ENCODE measurements at regions not wholly inside any gene's neighbourhood (a gene's known extent, or its start where the extent isn't known, plus 50 kb on each side); places are given as distances from the start of the nearest gene placed in this dataset.
"Not testable (repeated sequence)": the region's sequence is repeated elsewhere in the genome, so short reads cannot be mapped to it uniquely, and the experiment has no call there.

GRCh38 chr16:31674686-31675085 lies 147.0 kb downstream of the AHSP start:
- TF ChIP-seq, protein P1, sequence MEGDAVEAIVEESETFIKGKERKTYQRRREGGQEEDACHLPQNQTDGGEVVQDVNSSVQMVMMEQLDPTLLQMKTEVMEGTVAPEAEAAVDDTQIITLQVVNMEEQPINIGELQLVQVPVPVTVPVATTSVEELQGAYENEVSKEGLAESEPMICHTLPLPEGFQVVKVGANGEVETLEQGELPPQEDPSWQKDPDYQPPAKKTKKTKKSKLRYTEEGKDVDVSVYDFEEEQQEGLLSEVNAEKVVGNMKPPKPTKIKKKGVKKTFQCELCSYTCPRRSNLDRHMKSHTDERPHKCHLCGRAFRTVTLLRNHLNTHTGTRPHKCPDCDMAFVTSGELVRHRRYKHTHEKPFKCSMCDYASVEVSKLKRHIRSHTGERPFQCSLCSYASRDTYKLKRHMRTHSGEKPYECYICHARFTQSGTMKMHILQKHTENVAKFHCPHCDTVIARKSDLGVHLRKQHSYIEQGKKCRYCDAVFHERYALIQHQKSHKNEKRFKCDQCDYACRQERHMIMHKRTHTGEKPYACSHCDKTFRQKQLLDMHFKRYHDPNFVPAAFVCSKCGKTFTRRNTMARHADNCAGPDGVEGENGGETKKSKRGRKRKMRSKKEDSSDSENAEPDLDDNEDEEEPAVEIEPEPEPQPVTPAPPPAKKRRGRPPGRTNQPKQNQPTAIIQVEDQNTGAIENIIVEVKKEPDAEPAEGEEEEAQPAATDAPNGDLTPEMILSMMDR (IDR thresholded peaks at IDR 0.05; ENCODE audit: insufficient read depth in 1 of 2, low read depth in 1 of 2, low read length in 1 of 2, severe bottlenecking in 1 of 2, unreplicated experiment in 1 of 2), result no peak
- ChIA-PET POLR2A (no interaction called here), CTCF (no interaction called here)
- peaks cover 6% of the 10 kb centered on the region for H3K27me3 Mint-ChIP-seq (ENCODE audit: insufficient read depth, unreplicated experiment)
- H3K36me3 Mint-ChIP-seq (ENCODE audit: insufficient read depth, unreplicated experiment), result no peaks in the 10 kb centered on the region
- Histone ChIP-seq H3K27me3 (replicated peaks; ENCODE audit: control insufficient read depth, insufficient read depth, low read length) (no peaks in the 10 kb centered on the region), H3K36me3 (ENCODE audit: control insufficient read depth, insufficient read depth, low read length) (no peaks in the 10 kb centered on the region), H3K9me3 (no peaks in the 10 kb centered on the region), H3K4me1 (no peaks in the 10 kb centered on the region), H3K4me3 (ENCODE audit: low read depth, low read length) (no peak overlapping the region)
- no peaks in the 10 kb centered on the region for H3K9me3 Mint-ChIP-seq (ENCODE audit: unreplicated experiment)
- no peak for DNase-seq
- no peak overlapping the region for H3K4me3 Mint-ChIP-seq (ENCODE audit: unreplicated experiment)
- no TSS peak for BruUV-seq (replicated peaks)
- intact Hi-C loops (cut with micrococcal nuclease; ENCODE audit: unreplicated experiment), result no loop called here
- no peaks in the 10 kb centered on the region for H3K4me1 Mint-ChIP-seq (ENCODE audit: low read depth, unreplicated experiment)
- H3K27ac Mint-ChIP-seq (ENCODE audit: unreplicated experiment), result no peak overlapping the region

DNA sequence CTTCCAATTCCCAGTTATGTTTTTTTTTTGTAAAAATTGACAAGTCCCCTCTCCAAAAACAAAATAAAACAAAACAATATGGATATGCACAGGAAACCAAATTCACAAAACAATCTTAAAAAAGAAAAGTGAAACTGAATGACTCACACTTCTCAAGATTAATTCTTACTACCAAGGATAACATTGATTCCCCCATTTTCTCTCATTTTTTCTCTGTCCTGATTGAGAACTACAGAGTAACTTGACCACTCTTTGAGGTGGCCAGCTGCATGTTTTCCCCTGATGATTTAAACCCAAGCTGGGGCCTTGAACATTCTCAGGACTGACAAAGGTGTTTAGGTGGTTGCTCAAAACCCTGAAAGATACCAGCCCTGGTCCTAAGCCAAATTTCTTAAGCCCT lies 149.0 kb downstream of the AHSP start:
- no TSS peak for BruUV-seq (replicated peaks)
- Mint-ChIP-seq H3K9me3 (ENCODE audit: unreplicated experiment) (no peaks in the 10 kb centered on the region), H3K4me1 (ENCODE audit: low read depth, unreplicated experiment) (no peaks in the 10 kb centered on the region), H3K27me3 (ENCODE audit: insufficient read depth, unreplicated experiment) (peaks cover 9% of the 10 kb centered on the region), H3K27ac (ENCODE audit: unreplicated experiment) (no peak overlapping the region), H3K4me3 (ENCODE audit: unreplicated experiment) (no peak overlapping the region), H3K36me3 (ENCODE audit: insufficient read depth, unreplicated experiment) (no peaks in the 10 kb centered on the region)
- Histone ChIP-seq H3K4me3 (ENCODE audit: low read depth, low read length) (no peak overlapping the region), H3K36me3 (ENCODE audit: control insufficient read depth, insufficient read depth, low read length) (no peaks in the 10 kb centered on the region), H3K27me3 (replicated peaks; ENCODE audit: control insufficient read depth, insufficient read depth, low read length) (no peaks in the 10 kb centered on the region), H3K4me1 (no peaks in the 10 kb centered on the region), H3K9me3 (no peaks in the 10 kb centered on the region)
- intact Hi-C loops (cut with micrococcal nuclease; ENCODE audit: unreplicated experiment), result no loop called here
- ChIA-PET POLR2A (no interaction called here), CTCF (no interaction called here)
- TF ChIP-seq, protein P1 (IDR thresholded peaks at IDR 0.05; ENCODE audit: insufficient read depth in 1 of 2, low read depth in 1 of 2, low read length in 1 of 2, severe bottlenecking in 1 of 2, unreplicated experiment in 1 of 2), result no peak
- no peak for DNase-seq

DNA sequence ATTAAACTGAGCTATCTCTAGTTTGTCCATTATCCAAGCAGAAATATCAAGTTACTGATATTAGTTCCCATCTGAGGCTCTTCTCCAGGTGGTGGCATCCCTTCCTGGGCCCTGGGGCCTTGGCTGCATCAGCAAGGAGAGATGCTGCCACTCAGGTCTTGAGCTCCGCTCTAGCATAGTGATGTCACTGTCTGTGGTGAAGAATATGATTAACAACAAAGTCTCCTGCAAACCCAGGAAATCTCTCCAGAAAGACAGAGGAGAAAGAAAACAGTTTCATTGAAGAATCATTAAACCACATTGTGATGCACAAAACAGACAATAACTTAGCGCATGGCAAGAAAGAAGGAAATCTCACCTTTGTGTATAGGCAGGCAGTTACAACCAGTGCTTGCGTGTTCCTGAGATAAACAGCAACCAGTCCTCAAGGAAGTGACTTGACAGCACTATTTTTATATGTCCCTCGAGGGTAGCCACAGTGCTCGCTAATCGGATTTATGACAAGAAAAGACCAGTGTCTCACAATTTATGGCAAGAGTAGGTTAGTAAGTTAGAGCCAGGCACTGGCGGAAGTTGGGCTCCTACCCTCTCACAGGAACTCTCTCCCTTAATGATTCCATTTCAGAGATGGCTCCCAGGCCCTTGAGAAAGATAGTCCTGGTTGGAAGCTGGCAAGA lies 151.1 kb downstream of the AHSP start:
- no peak overlapping the region for H3K4me3 Mint-ChIP-seq (ENCODE audit: unreplicated experiment)
- CTCF ChIA-PET, result no interaction called here
- intact Hi-C loops (cut with micrococcal nuclease; ENCODE audit: unreplicated experiment), result no loop called here

DNA sequence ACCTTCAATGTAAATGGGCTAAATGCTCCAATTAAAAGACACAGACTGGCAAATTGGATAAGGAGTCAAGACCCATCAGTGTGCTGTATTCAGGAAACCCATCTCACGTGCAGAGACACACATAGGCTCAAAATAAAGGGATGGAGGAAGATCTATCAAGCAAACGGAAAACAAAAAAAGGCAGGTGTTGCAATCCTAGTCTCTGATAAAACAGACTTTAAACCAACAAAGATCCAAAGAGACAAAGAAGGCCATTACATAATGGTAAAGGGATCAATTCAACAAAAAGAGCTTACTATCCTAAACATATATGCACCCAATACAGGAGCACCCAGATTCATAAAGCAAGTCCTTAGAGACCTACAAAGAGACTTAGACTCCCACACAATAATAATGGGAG lies 161.6 kb downstream of the AHSP start:
- H3K36me3 ChIP-seq (ENCODE audit: control insufficient read depth, insufficient read depth, low read length); H3K4me1 Mint-ChIP-seq (ENCODE audit: low read depth, unreplicated experiment); H3K9me3 Mint-ChIP-seq (ENCODE audit: unreplicated experiment); H3K4me3 Mint-ChIP-seq (ENCODE audit: unreplicated experiment); H3K9me3 ChIP-seq; H3K4me3 ChIP-seq (ENCODE audit: low read depth, low read length); H3K36me3 Mint-ChIP-seq (ENCODE audit: insufficient read depth, unreplicated experiment); DNase-seq; H3K4me1 ChIP-seq; CTCF ChIA-PET; H3K27ac Mint-ChIP-seq (ENCODE audit: unreplicated experiment); BruUV-seq (replicated peaks); POLR2A ChIA-PET; H3K27me3 ChIP-seq (replicated peaks; ENCODE audit: control insufficient read depth, insufficient read depth, low read length); intact Hi-C loops (cut with micrococcal nuclease; ENCODE audit: unreplicated experiment); H3K27me3 Mint-ChIP-seq (ENCODE audit: insufficient read depth, unreplicated experiment): not testable (repeated sequence)

More for the DNA sequence above, 151.1 kb downstream of the AHSP start:
- no TSS peak for BruUV-seq (replicated peaks)
- TF ChIP-seq, protein P1 (IDR thresholded peaks at IDR 0.05; ENCODE audit: insufficient read depth in 1 of 2, low read depth in 1 of 2, low read length in 1 of 2, severe bottlenecking in 1 of 2, unreplicated experiment in 1 of 2), result no peak
- Mint-ChIP-seq H3K9me3 (ENCODE audit: unreplicated experiment) (no peaks in the 10 kb centered on the region), H3K27ac (ENCODE audit: unreplicated experiment) (no peak overlapping the region), H3K27me3 (ENCODE audit: insufficient read depth, unreplicated experiment) (peaks cover 7% of the 10 kb centered on the region), H3K36me3 (ENCODE audit: insufficient read depth, unreplicated experiment) (no peaks in the 10 kb centered on the region), H3K4me1 (ENCODE audit: low read depth, unreplicated experiment) (no peaks in the 10 kb centered on the region)
- no peaks in the 10 kb centered on the region for H3K9me3 ChIP-seq
- H3K4me1 ChIP-seq, result no peaks in the 10 kb centered on the region
- no peaks in the 10 kb centered on the region for H3K27me3 ChIP-seq (replicated peaks; ENCODE audit: control insufficient read depth, insufficient read depth, low read length)
- no peak for DNase-seq
- H3K36me3 ChIP-seq (ENCODE audit: control insufficient read depth, insufficient read depth, low read length), result no peaks in the 10 kb centered on the region
- POLR2A ChIA-PET, result no interaction called here
- H3K4me3 ChIP-seq (ENCODE audit: low read depth, low read length), result no peak overlapping the region

DNA sequence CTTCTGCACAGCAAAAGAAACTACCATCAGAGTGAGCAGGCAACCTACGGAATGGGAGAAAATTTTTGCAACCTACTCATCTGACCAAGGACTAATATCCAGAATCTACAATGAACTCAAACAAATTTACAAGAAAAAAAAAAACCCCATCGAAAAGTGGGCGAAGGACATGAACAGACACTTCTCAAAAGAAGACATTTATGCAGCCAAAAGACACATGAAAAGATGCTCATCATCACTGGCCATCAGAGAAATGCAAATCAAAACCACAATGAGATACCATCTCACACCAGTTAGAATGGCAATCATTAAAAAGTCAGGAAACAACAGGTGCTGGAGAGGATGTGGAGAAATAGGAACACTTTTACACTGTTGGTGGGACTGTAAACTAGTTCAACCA lies 164.6 kb downstream of the AHSP start:
- H3K4me3 Mint-ChIP-seq (ENCODE audit: unreplicated experiment); H3K36me3 ChIP-seq (ENCODE audit: control insufficient read depth, insufficient read depth, low read length); H3K27me3 ChIP-seq (replicated peaks; ENCODE audit: control insufficient read depth, insufficient read depth, low read length); H3K9me3 ChIP-seq; H3K4me1 Mint-ChIP-seq (ENCODE audit: low read depth, unreplicated experiment); H3K4me3 ChIP-seq (ENCODE audit: low read depth, low read length); POLR2A ChIA-PET; BruUV-seq (replicated peaks); H3K9me3 Mint-ChIP-seq (ENCODE audit: unreplicated experiment); H3K36me3 Mint-ChIP-seq (ENCODE audit: insufficient read depth, unreplicated experiment); intact Hi-C loops (cut with micrococcal nuclease; ENCODE audit: unreplicated experiment); H3K4me1 ChIP-seq; H3K27ac Mint-ChIP-seq (ENCODE audit: unreplicated experiment); DNase-seq; H3K27me3 Mint-ChIP-seq (ENCODE audit: insufficient read depth, unreplicated experiment); CTCF ChIA-PET: not testable (repeated sequence)
